ENCODE measurements at regions not wholly inside any gene's neighbourhood (a gene's known extent, or its start where the extent isn't known, plus 50 kb on each side); places are given as distances from the start of the nearest gene placed in this dataset.

GRCh38 chr17:77894126-77894956, 64.2 kb upstream of the TNRC6C start:
- TF ChIP-seq MAFG (CRISPR knock-in tag; IDR thresholded peaks at IDR 0.05): no peak
- TF ChIP-seq ZNF770 (CRISPR knock-in tag; IDR thresholded peaks at IDR 0.05): no peak
- TF ChIP-seq KMT2B (CRISPR knock-in tag; IDR thresholded peaks at IDR 0.05): no peak
- TF ChIP-seq MAFK (conservative IDR thresholded peaks at IDR 0.05 in 1 of 2, IDR thresholded peaks at IDR 0.05 in 1 of 2; ENCODE audit: low read length in 2 of 2): no peak
- TF ChIP-seq CBX5 (CRISPR knock-in tag; IDR thresholded peaks at IDR 0.05; ENCODE audit: borderline replicate concordance): no peak
- TF ChIP-seq GABPA (IDR thresholded peaks at IDR 0.05; ENCODE audit: low read depth, low read length): no peak
- TF ChIP-seq GABPA (CRISPR knock-in tag; IDR thresholded peaks at IDR 0.05; ENCODE audit: low read depth): no peak
- TF ChIP-seq POLR2AphosphoS5 (IDR thresholded peaks at IDR 0.05; ENCODE audit: low read depth, low read length): no peak
- no peak for TF ChIP-seq MXD3 (CRISPR knock-in tag; IDR thresholded peaks at IDR 0.05)
- no peak for TF ChIP-seq FOXJ3 (CRISPR knock-in tag; IDR thresholded peaks at IDR 0.05; ENCODE audit: borderline replicate concordance)

All from HepG2 (cell line).